ENCODE measurements at regions not wholly inside any gene's neighbourhood (a gene's known extent, or its start where the extent isn't known, plus 50 kb on each side); places are given as distances from the start of the nearest gene placed in this dataset.

DNA sequence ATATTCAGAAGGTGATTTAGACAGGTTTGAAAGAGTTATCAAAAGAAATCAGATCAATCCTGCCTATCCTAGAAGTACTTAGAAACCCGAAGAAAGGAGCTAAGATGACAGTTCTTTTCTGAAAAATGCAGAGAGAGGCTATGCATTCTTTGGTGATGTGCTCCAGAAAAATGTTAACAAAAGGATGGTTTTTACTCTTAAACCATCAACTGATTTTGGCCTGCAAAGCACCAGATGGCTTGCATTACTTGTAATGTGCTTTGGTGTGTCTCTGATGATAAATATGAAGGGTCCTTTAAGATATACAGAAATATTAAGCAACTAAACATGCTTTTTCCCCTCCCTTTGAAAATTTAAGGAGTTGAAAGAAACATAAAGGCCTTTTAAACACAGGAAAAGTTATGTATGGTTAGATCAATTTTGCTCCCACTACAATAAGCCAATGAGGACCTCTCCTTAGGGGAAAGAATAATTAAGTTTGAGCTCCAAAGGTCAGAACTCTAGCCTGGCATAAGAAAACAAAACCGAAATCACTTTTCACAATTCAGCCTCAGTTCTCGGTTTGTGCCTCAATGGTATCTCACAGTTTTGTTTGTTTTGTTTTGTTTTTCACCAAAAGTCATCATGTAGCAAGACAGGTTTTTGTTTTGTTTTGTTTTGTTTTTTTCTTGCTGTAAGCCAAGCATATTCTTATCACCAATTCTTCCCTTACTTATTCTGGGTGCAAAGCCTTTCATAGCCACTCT is 302.4 kb upstream of the NT5C1B start:
- no peak for TF ChIP-seq CTCF (IDR thresholded peaks at IDR 0.05; ENCODE audit: insufficient read depth, low read depth, low read length, missing control alignments)

GRCh38 chr2:18889565-18890332 is 300.4 kb upstream of the NT5C1B start:
- DNase-seq (ENCODE audit: low read depth), result no peak
- no peak overlapping the region for H3K4me3 ChIP-seq (ENCODE audit: low read depth, low read length)
- no peak for TF ChIP-seq CTCF (IDR thresholded peaks at IDR 0.05; ENCODE audit: insufficient read depth, low read depth, low read length, missing control alignments)

More for the DNA sequence above, 302.4 kb upstream of the NT5C1B start:
- no peak overlapping the region for H3K4me3 ChIP-seq (ENCODE audit: low read depth, low read length)
- no peak for DNase-seq (ENCODE audit: low read depth)

DNA sequence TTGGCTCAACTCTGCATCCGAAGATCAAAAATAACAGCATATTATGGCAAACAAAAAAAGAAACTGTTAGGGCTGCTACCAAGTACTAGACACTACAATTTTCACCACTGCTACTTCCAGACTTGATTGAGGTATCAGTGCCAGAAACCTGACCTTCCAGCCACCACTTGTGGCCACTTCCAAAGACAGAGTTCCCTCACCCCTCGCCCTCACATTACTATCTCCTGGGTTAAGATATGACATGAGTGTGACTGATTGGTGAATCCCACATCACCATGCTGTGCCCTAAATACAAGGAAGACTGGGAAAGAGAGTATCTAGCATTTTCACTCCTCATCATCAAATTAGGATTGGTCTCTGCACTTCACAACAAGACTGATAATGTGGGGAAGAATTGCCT is 296.1 kb upstream of the NT5C1B start:
- no peak for TF ChIP-seq CTCF (IDR thresholded peaks at IDR 0.05; ENCODE audit: insufficient read depth, low read depth, low read length, missing control alignments)
- DNase-seq (ENCODE audit: low read depth), result no peak

DNA sequence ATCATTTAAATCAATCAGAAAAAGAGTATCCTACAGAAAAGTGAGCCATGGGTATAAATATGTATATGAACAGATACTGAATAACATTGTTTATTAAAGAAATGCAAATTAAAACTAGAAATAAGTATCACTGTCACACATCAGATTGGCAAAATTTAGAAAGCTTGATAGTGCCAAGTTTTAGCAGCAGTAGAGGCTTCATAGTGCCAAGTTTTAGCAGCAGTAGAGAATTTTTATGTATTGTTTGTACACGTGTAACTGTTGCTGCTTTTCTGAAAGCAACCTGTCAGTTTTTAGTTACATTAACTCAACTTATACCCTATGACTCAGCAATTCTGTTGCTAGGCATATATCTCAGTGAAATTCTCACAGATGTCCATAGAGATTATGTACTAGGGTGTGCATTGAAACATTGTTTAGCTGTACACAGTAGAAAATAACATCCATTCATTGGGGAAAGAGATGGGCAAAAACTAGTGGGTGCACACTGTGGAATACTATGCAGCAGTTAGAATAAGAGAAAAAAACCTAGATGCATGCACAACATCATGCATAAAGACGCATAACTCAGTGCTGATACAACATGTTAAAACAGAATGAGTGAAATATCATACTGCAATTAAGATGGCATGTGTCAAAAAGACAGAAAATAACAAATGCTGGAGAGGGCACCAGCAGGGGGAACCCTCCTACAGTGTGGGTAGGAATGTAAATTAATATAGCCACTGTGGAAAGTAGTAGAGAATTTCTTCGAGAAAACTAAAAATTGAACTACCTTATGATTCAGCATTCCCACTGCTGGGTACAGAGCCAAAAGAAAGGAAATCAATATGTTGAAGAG is 294.5 kb upstream of the NT5C1B start:
- DNase-seq (ENCODE audit: low read depth), result peak; percentile 38
- H3K4me3 ChIP-seq (ENCODE audit: low read depth, low read length), result no peak overlapping the region
- peak; percentile 40 for TF ChIP-seq CTCF (IDR thresholded peaks at IDR 0.05; ENCODE audit: insufficient read depth, low read depth, low read length, missing control alignments)

More for the DNA sequence above, 296.1 kb upstream of the NT5C1B start:
- H3K4me3 ChIP-seq (ENCODE audit: low read depth, low read length), result no peak overlapping the region

DNA sequence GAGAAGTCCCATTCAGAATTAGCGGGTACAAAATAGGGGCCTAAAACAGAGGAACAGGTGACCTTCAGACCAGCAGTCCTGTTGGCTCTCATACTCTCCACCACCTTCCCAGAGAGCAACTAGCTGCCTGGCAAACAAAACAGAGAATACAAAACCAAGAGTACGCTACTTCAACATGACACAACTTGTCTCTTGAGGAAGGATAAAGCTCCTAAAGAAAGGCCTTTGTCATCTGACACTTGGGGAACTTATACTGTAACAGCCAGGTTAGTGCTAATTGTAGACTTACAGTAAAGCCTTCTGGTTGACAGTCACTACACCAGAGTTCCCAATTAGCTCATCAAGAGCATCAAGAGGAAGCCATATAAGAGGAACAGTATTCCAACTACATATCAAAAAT is 282.1 kb upstream of the NT5C1B start:
- no peak for TF ChIP-seq CTCF (IDR thresholded peaks at IDR 0.05; ENCODE audit: insufficient read depth, low read depth, low read length, missing control alignments)
- no peak for DNase-seq (ENCODE audit: low read depth)
- no peak overlapping the region for H3K4me3 ChIP-seq (ENCODE audit: low read depth, low read length)

DNA sequence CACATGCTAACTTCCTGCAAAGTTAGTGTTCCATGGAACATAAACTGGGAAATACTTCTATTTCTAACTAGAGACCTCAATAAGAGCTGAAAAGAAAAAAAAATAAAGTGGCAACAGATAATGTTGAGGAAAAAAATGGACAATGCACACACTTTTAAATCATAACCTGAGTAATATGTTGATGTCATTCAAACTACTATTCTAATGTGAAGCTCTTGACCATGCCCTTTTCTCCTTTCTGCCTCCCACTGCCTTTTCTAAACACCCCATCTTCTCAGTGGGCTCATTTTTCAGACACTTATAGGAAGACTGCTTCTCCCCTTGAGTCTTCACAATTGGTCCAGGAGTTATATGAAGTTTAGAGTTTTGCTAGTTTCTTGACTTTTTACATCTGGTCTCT is 280.9 kb upstream of the NT5C1B start:
- no peak for TF ChIP-seq CTCF (IDR thresholded peaks at IDR 0.05; ENCODE audit: insufficient read depth, low read depth, low read length, missing control alignments)
- no peak for DNase-seq (ENCODE audit: low read depth)
- no peak overlapping the region for H3K4me3 ChIP-seq (ENCODE audit: low read depth, low read length)
